GM21526 (cell line): ENCODE measurements at regions not wholly inside any gene's neighbourhood (a gene's known extent, or its start where the extent isn't known, plus 50 kb on each side); places are given as distances from the start of the nearest gene placed in this dataset.
"Not testable (repeated sequence)": the region's sequence is repeated elsewhere in the genome, so short reads cannot be mapped to it uniquely, and the experiment has no call there.

ENCODE experiments used
- ATAC-seq: cut with Tn5 transposase; IDR thresholded peaks from one replicate; pipeline ENCODE4 v1.9.1; 2021; ENCODE audit warnings: moderate library complexity; ENCODE audit not compliant: unreplicated experiment, low FRiP score

- ATAC-seq, result no peak
Observed at GRCh38 chr1:234836776-234837357, 226.9 kb upstream of the IRF2BP2 start.

GRCh38 chr1:234836045-234836681 is 226.2 kb upstream of the IRF2BP2 start:
- no peak for ATAC-seq

- no peak for ATAC-seq
Observed at GRCh38 chr1:234835239-234835638, 225.3 kb upstream of the IRF2BP2 start.

GRCh38 chr1:234833646-234834045 is 223.7 kb upstream of the IRF2BP2 start:
- no peak for ATAC-seq

- ATAC-seq, result no peak
Observed at GRCh38 chr1:234833118-234833517, 223.1 kb upstream of the IRF2BP2 start.

GRCh38 chr1:234827656-234828055 is 217.7 kb upstream of the IRF2BP2 start:
- ATAC-seq, result no peak

- ATAC-seq, result no peak
Observed at GRCh38 chr1:234827181-234827580, 217.2 kb upstream of the IRF2BP2 start.

- ATAC-seq, result no peak
Observed at GRCh38 chr1:234826352-234826751, 216.4 kb upstream of the IRF2BP2 start.

- ATAC-seq, result no peak
Observed at GRCh38 chr1:234825498-234826165, 215.7 kb upstream of the IRF2BP2 start.

- ATAC-seq, result not testable (repeated sequence)
Observed at GRCh38 chr1:234824836-234825235, 214.9 kb upstream of the IRF2BP2 start.

- ATAC-seq, result no peak
Observed at GRCh38 chr1:234823191-234824176, 213.5 kb upstream of the IRF2BP2 start.

GRCh38 chr1:234821840-234822239 is 211.9 kb upstream of the IRF2BP2 start:
- no peak for ATAC-seq

GRCh38 chr1:234820597-234820996 is 210.6 kb upstream of the IRF2BP2 start:
- no peak for ATAC-seq

- ATAC-seq, result not testable (repeated sequence)
Observed at GRCh38 chr1:234819845-234820244, 209.9 kb upstream of the IRF2BP2 start.

GRCh38 chr1:234818040-234818387 is 208.0 kb upstream of the IRF2BP2 start:
- ATAC-seq, result not testable (repeated sequence)

- not testable (repeated sequence) for ATAC-seq
Observed at GRCh38 chr1:234817313-234818039, 207.5 kb upstream of the IRF2BP2 start.

GRCh38 chr1:234816864-234817263 is 206.9 kb upstream of the IRF2BP2 start:
- ATAC-seq, result not testable (repeated sequence)

GRCh38 chr1:234816186-234816851 is 206.3 kb upstream of the IRF2BP2 start:
- not testable (repeated sequence) for ATAC-seq

- not testable (repeated sequence) for ATAC-seq
Observed at GRCh38 chr1:234815295-234815815, 205.4 kb upstream of the IRF2BP2 start.
